Smooth muscle cell (in vitro differentiated cells): ENCODE measurements at regions not wholly inside any gene's neighbourhood (a gene's known extent, or its start where the extent isn't known, plus 50 kb on each side); places are given as distances from the start of the nearest gene placed in this dataset.
A peak's percentile ranks its signal among the peaks of the same experiment; 100 is the strongest.

Experiments
- DNase-seq: peaks from one replicate; lab custom pipeline; 2025; ENCODE audit not compliant: unreplicated experiment; lab: John Stamatoyannopoulos, UW
- H2AFZ ChIP-seq: fragments of 200-600 bp; sonication (generic); 2 replicates; pipeline ENCODE4 v1.6.0; 2016; ENCODE audit warnings: antibody characterized with exemption, low read depth, mild to moderate bottlenecking
- H3F3A ChIP-seq: fragments of 200-600 bp; sonication (generic); 2 replicates; pipeline ENCODE4 v1.6.0; 2017; ENCODE audit warnings: antibody characterized with exemption, low read depth
- H3K27ac ChIP-seq: fragments of 200-600 bp; sonication (generic); 2 replicates; pipeline ENCODE4 v1.5.1; 2016; ENCODE audit warnings: low read depth, mild to moderate bottlenecking
- H3K27me3 ChIP-seq: fragments of 200-600 bp; sonication (generic); 2 replicates; pipeline ENCODE4 v1.6.1; 2016; ENCODE audit warnings: low read depth, mild to moderate bottlenecking
- H3K36me3 ChIP-seq: fragments of 200-600 bp; sonication (generic); 2 replicates; pipeline ENCODE4 v1.5.1; 2016; ENCODE audit warnings: low read depth
- H3K4me1 ChIP-seq: fragments of 200-600 bp; sonication (generic); 2 replicates; pipeline ENCODE4 v1.5.1; 2016; ENCODE audit warnings: low read depth
- H3K4me2 ChIP-seq: fragments of 200-600 bp; sonication (generic); 2 replicates; pipeline ENCODE4 v1.6.0; 2016; ENCODE audit warnings: mild to moderate bottlenecking
- H3K4me3 ChIP-seq: fragments of 200-600 bp; sonication (generic); 2 replicates; pipeline ENCODE4 v1.5.1; 2016; ENCODE audit warnings: mild to moderate bottlenecking
- H3K79me2 ChIP-seq: fragments of 200-600 bp; sonication (generic); 2 replicates; pipeline ENCODE4 v1.6.0; 2016; ENCODE audit warnings: low read depth, mild to moderate bottlenecking
- H3K9ac ChIP-seq: fragments of 200-600 bp; sonication (generic); 2 replicates; pipeline ENCODE4 v1.6.0; 2016; ENCODE audit warnings: low read depth
- H3K9me3 ChIP-seq: fragments of 200-600 bp; sonication (generic); replicated peaks from 2 replicates; pipeline ENCODE4 v1.5.1; 2016; ENCODE audit warnings: low read depth
- H4K20me1 ChIP-seq: fragments of 200-600 bp; sonication (generic); 2 replicates; pipeline ENCODE4 v1.6.0; 2016; ENCODE audit warnings: low read depth
- CTCF ChIP-seq: fragments of 200-600 bp; sonication (generic); IDR thresholded peaks from 2 replicates; pipeline ENCODE4 v1.5.1; 2017; ENCODE audit warnings: borderline replicate concordance, mild to moderate bottlenecking, antibody characterized with exemption; ENCODE audit not compliant: insufficient read depth, poor library complexity, severe bottlenecking
- WGBS: methylation state at CpG from one replicate; pipeline ENCODE4 v1.1.7; 2016; ENCODE audit warnings: low lambda C conversion rate; 5-methylcytosine and 5-hydroxymethylcytosine counted together

GRCh38 chr16:88312732-88313131, 70.0 kb upstream of the ZNF469 start:
- no peak for TF ChIP-seq CTCF
- no peaks in the 10 kb centered on the region for H3K4me1 ChIP-seq
- H3K27me3 ChIP-seq: no peaks in the 10 kb centered on the region
- no peak overlapping the region for H3K27ac ChIP-seq
- no peak overlapping the region for H3K4me2 ChIP-seq
- H3K36me3 ChIP-seq: no peaks in the 10 kb centered on the region
- no peak overlapping the region for H3K4me3 ChIP-seq
- no peak overlapping the region for H3K9ac ChIP-seq
- H3K9me3 ChIP-seq: no peaks in the 10 kb centered on the region
- H3K79me2 ChIP-seq: no peaks in the 10 kb centered on the region
- H2AFZ ChIP-seq: no peak overlapping the region
- 93% methylated on average over 10 of the region's 10 CpGs for WGBS
- H4K20me1 ChIP-seq: no peaks in the 10 kb centered on the region
- peaks cover under 1% of the 10 kb centered on the region for H3F3A ChIP-seq
- DNase-seq: no peak

GRCh38 chr16:88314991-88315542, 67.7 kb upstream of the ZNF469 start:
- 92% methylated on average over 16 of the region's 16 CpGs for WGBS
- Histone ChIP-seq H3K79me2 (no peaks in the 10 kb centered on the region), H3K36me3 (no peaks in the 10 kb centered on the region), H4K20me1 (no peaks in the 10 kb centered on the region), H3K4me3 (no peak overlapping the region), H3K27ac (no peak overlapping the region), H3K4me2 (peak overlapping the region; percentile 5), H3K4me1 (no peaks in the 10 kb centered on the region), H2AFZ (no peak overlapping the region), H3K27me3 (no peaks in the 10 kb centered on the region), H3K9me3 (no peaks in the 10 kb centered on the region), H3K9ac (no peak overlapping the region), H3F3A (no peaks in the 10 kb centered on the region)
- TF ChIP-seq CTCF: no peak
- DNase-seq: no peak

- no peaks in the 10 kb centered on the region for H3K27me3 ChIP-seq
- H3F3A ChIP-seq: no peaks in the 10 kb centered on the region
- no peak overlapping the region for H3K4me3 ChIP-seq
- H3K9me3 ChIP-seq: no peaks in the 10 kb centered on the region
- no peak for TF ChIP-seq CTCF
- H3K4me2 ChIP-seq: peak overlapping the region; percentile 5
- DNase-seq: no peak
- 53% methylated on average over 18 of the region's 20 CpGs for WGBS
- no peaks in the 10 kb centered on the region for H3K4me1 ChIP-seq
- no peaks in the 10 kb centered on the region for H4K20me1 ChIP-seq
- no peak overlapping the region for H3K27ac ChIP-seq
- no peak overlapping the region for H3K9ac ChIP-seq
- no peaks in the 10 kb centered on the region for H3K79me2 ChIP-seq
- no peak overlapping the region for H2AFZ ChIP-seq
- no peaks in the 10 kb centered on the region for H3K36me3 ChIP-seq
Observed at GRCh38 chr16:88315543-88316105, 67.1 kb upstream of the ZNF469 start.

GRCh38 chr16:88316151-88316550, 66.6 kb upstream of the ZNF469 start:
- Histone ChIP-seq H3K9ac (no peak overlapping the region), H3K4me3 (no peak overlapping the region), H3K9me3 (no peaks in the 10 kb centered on the region), H3F3A (no peaks in the 10 kb centered on the region), H3K4me2 (peak overlapping the region; percentile 5), H3K36me3 (no peaks in the 10 kb centered on the region), H3K27ac (no peak overlapping the region), H4K20me1 (no peaks in the 10 kb centered on the region), H2AFZ (no peak overlapping the region), H3K4me1 (no peaks in the 10 kb centered on the region), H3K79me2 (no peaks in the 10 kb centered on the region), H3K27me3 (no peaks in the 10 kb centered on the region)
- TF ChIP-seq CTCF: no peak
- DNase-seq: no peak
- WGBS: 94% methylated on average over 17 of the region's 17 CpGs
